Lower lobe of right lung (tissue), 2 donors: ENCODE measurements at regions not wholly inside any gene's neighbourhood (a gene's known extent, or its start where the extent isn't known, plus 50 kb on each side); places are given as distances from the start of the nearest gene placed in this dataset.

ENCODE experiments used
- ATAC-seq, 2 donors: fragments of 200-7000 bp; cut with Tn5 transposase; one replicate each; pipeline ENCODE4 v1.9.1; 2020 to 2022; ENCODE audit warnings: mild to moderate bottlenecking in 2 of 2, moderate library complexity in 2 of 2
- DNase-seq: peaks from one replicate; pipeline ENCODE4 v3.0.0-alpha.2; 2020
- H3K27ac ChIP-seq: fragments of 200-600 bp; one replicate; pipeline ENCODE4 v1.8.0; 2022
- H3K27me3 ChIP-seq: fragments of 200-600 bp; one replicate; pipeline ENCODE4 v1.8.0; 2022; ENCODE audit warnings: low read depth
- H3K36me3 ChIP-seq: fragments of 200-600 bp; one replicate; pipeline ENCODE4 v1.8.0; 2022; ENCODE audit warnings: mild to moderate bottlenecking
- H3K4me1 ChIP-seq: fragments of 200-600 bp; one replicate; pipeline ENCODE4 v1.8.0; 2022
- H3K4me3 ChIP-seq: fragments of 200-600 bp; one replicate; pipeline ENCODE4 v1.8.0; 2022; ENCODE audit warnings: mild to moderate bottlenecking
- H3K9me3 ChIP-seq: fragments of 200-600 bp; one replicate; pipeline ENCODE4 v1.8.0; 2022
- CTCF ChIP-seq: fragments of 200-600 bp; IDR thresholded peaks from one replicate; pipeline ENCODE4 v1.8.0; 2022; ENCODE audit warnings: antibody characterized with exemption, mild to moderate bottlenecking
- intact Hi-C: fragments of 100-400 bp; cut with DNase I; formaldehyde crosslinking; loops from one replicate; pipeline ENCODE4 v1.11.0; 2022
- donor health status: DM: no; HTN: yes; CAD: no; lungs with severe emphysema.

- DNase-seq = no peak
- intact Hi-C loops = no loop called here
- no peak for ATAC-seq
- Histone ChIP-seq H3K27ac (no peak overlapping the region), H3K36me3 (no peaks in the 10 kb centered on the region), H3K9me3 (no peaks in the 10 kb centered on the region), H3K4me1 (no peaks in the 10 kb centered on the region), H3K27me3 (no peaks in the 10 kb centered on the region), H3K4me3 (no peak overlapping the region)
- no peak for TF ChIP-seq CTCF
These were observed 365.2 kb upstream of the MYT1L start for GRCh38 chr2:2696325-2696724.

GRCh38 chr2:2694746-2695145 is 363.7 kb upstream of the MYT1L start:
- H3K36me3 ChIP-seq = no peaks in the 10 kb centered on the region
- intact Hi-C loops = no loop called here
- no peak for DNase-seq

GRCh38 chr2:2692599-2693389 is 361.7 kb upstream of the MYT1L start:
- intact Hi-C loops = no loop called here
- no peak for ATAC-seq
- no peak for DNase-seq
- Histone ChIP-seq H3K4me3 (no peak overlapping the region), H3K4me1 (no peaks in the 10 kb centered on the region), H3K36me3 (no peaks in the 10 kb centered on the region), H3K27ac (no peak overlapping the region), H3K9me3 (no peaks in the 10 kb centered on the region), H3K27me3 (no peaks in the 10 kb centered on the region)
- TF ChIP-seq CTCF = no peak

More at GRCh38 chr2:2694746-2695145, 363.7 kb upstream of the MYT1L start:
- H3K27ac ChIP-seq = no peak overlapping the region
- no peaks in the 10 kb centered on the region for H3K4me1 ChIP-seq
- no peaks in the 10 kb centered on the region for H3K27me3 ChIP-seq
- no peaks in the 10 kb centered on the region for H3K9me3 ChIP-seq
- no peak overlapping the region for H3K4me3 ChIP-seq
- no peak for TF ChIP-seq CTCF
- ATAC-seq = no peak

- DNase-seq = no peak
These were observed 360.3 kb upstream of the MYT1L start for GRCh38 chr2:2691419-2691818.

GRCh38 chr2:2690985-2691384 is 359.9 kb upstream of the MYT1L start:
- no peak overlapping the region for H3K27ac ChIP-seq
- ATAC-seq (no peak), DNase-seq (no peak)
- no peaks in the 10 kb centered on the region for H3K9me3 ChIP-seq
- no peaks in the 10 kb centered on the region for H3K36me3 ChIP-seq
- H3K4me1 ChIP-seq = no peaks in the 10 kb centered on the region
- no peaks in the 10 kb centered on the region for H3K27me3 ChIP-seq
- intact Hi-C loops = no loop called here
- H3K4me3 ChIP-seq = no peak overlapping the region
- TF ChIP-seq CTCF = no peak

More at GRCh38 chr2:2691419-2691818, 360.3 kb upstream of the MYT1L start:
- Histone ChIP-seq H3K9me3 (no peaks in the 10 kb centered on the region), H3K27ac (no peak overlapping the region), H3K36me3 (no peaks in the 10 kb centered on the region), H3K4me3 (no peak overlapping the region), H3K4me1 (no peaks in the 10 kb centered on the region), H3K27me3 (no peaks in the 10 kb centered on the region)
- intact Hi-C loops = no loop called here
- ATAC-seq = no peak
- TF ChIP-seq CTCF = no peak
